Body of pancreas (tissue), 4 donors: ENCODE measurements at regions not wholly inside any gene's neighbourhood (a gene's known extent, or its start where the extent isn't known, plus 50 kb on each side); places are given as distances from the start of the nearest gene placed in this dataset.

ENCODE experiments used
- ATAC-seq: fragments of 150-250 bp; one replicate; pipeline ENCODE4 v1.9.1; 2016
- DNase-seq, 4 donors: peaks; one replicate each; pipeline ENCODE4 v3.0.0-alpha.2; 2019
- H3K27ac ChIP-seq, 4 donors: fragments of 200-600 bp; sonication (generic); 1 replicate in 3 of 4; 2 replicates in 1 of 4; pipeline versions ENCODE4 v1.5.1 to v1.6.1; 2016 to 2019; ENCODE audit warnings: mild to moderate bottlenecking in 1 of 4, mixed read lengths in 1 of 4, moderate library complexity in 1 of 4
- H3K27me3 ChIP-seq, 2 donors: fragments of 200-600 bp; sonication (generic); one replicate each; pipeline ENCODE4 v1.6.0; 2016; ENCODE audit warnings: mild to moderate bottlenecking in 1 of 2
- H3K36me3 ChIP-seq, 2 donors: fragments of 200-600 bp; sonication (generic); replicated peaks in 1 of 2; 2 replicates each; pipeline ENCODE4 v1.5.1; 2016; ENCODE audit warnings: low read depth in 2 of 2; ENCODE audit not compliant: insufficient read depth in 1 of 2
- H3K4me1 ChIP-seq: fragments of 200-600 bp; sonication (generic); one replicate; pipeline ENCODE4 v1.6.0; 2016
- H3K4me3 ChIP-seq, 2 donors: fragments of 200-600 bp; sonication (generic); 1 replicate in 1 of 2; 2 replicates in 1 of 2; pipeline ENCODE4 v1.5.1; 2016 to 2019
- H3K9me3 ChIP-seq, 3 donors: fragments of 200-600 bp; sonication (generic); 1 replicate in 2 of 3; 2 replicates in 1 of 3; pipeline ENCODE4 v1.5.1; 2016
- POLR2A ChIP-seq, 3 donors: fragments of 450-650 bp; IDR thresholded peaks; one replicate each; pipeline ENCODE4 v1.6.1; 2016; ENCODE audit warnings: antibody characterized with exemption in 3 of 3, mild to moderate bottlenecking in 2 of 3
- WGBS, 2 donors: methylation state at CpG; one replicate each; pipeline ENCODE4 v1.1.5; 2017; 5-methylcytosine and 5-hydroxymethylcytosine counted together
- intact Hi-C: fragments of 100-400 bp; cut with DNase I; formaldehyde crosslinking; loops from one replicate; pipeline ENCODE4 v1.15.1; 2023
- TF ChIP-seq, protein P1 (sequence below), 7 experiments: fragments of 450-650 bp in 4 of 7; fragments of 200-600 bp in 3 of 7; sonication (generic) in 3 of 7; IDR thresholded peaks; one replicate each; pipeline ENCODE4 v1.5.1; 2016 to 2019; ENCODE audit warnings: antibody characterized with exemption in 7 of 7

- 87 to 91% methylated on average over 12 of the region's 12 CpGs for WGBS, 2 donors
- no peak overlapping the region for H3K4me3 ChIP-seq
- intact Hi-C loops, result no loop called here
- H3K36me3 ChIP-seq, result no peaks in the 10 kb centered on the region
- TF ChIP-seq POLR2A (IDR thresholded peaks at IDR 0.05), result no peak
- TF ChIP-seq, protein P1, sequence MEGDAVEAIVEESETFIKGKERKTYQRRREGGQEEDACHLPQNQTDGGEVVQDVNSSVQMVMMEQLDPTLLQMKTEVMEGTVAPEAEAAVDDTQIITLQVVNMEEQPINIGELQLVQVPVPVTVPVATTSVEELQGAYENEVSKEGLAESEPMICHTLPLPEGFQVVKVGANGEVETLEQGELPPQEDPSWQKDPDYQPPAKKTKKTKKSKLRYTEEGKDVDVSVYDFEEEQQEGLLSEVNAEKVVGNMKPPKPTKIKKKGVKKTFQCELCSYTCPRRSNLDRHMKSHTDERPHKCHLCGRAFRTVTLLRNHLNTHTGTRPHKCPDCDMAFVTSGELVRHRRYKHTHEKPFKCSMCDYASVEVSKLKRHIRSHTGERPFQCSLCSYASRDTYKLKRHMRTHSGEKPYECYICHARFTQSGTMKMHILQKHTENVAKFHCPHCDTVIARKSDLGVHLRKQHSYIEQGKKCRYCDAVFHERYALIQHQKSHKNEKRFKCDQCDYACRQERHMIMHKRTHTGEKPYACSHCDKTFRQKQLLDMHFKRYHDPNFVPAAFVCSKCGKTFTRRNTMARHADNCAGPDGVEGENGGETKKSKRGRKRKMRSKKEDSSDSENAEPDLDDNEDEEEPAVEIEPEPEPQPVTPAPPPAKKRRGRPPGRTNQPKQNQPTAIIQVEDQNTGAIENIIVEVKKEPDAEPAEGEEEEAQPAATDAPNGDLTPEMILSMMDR (IDR thresholded peaks at IDR 0.05), result no peak
- H3K27me3 ChIP-seq, result no peaks in the 10 kb centered on the region
- ATAC-seq (no peak), DNase-seq (no peak)
- no peak overlapping the region for H3K27ac ChIP-seq
- H3K9me3 ChIP-seq, result no peaks in the 10 kb centered on the region
- no peaks in the 10 kb centered on the region for H3K4me1 ChIP-seq
Measured at GRCh38 chr14:85233756-85234155, 296.2 kb upstream of the FLRT2 start.

DNA sequence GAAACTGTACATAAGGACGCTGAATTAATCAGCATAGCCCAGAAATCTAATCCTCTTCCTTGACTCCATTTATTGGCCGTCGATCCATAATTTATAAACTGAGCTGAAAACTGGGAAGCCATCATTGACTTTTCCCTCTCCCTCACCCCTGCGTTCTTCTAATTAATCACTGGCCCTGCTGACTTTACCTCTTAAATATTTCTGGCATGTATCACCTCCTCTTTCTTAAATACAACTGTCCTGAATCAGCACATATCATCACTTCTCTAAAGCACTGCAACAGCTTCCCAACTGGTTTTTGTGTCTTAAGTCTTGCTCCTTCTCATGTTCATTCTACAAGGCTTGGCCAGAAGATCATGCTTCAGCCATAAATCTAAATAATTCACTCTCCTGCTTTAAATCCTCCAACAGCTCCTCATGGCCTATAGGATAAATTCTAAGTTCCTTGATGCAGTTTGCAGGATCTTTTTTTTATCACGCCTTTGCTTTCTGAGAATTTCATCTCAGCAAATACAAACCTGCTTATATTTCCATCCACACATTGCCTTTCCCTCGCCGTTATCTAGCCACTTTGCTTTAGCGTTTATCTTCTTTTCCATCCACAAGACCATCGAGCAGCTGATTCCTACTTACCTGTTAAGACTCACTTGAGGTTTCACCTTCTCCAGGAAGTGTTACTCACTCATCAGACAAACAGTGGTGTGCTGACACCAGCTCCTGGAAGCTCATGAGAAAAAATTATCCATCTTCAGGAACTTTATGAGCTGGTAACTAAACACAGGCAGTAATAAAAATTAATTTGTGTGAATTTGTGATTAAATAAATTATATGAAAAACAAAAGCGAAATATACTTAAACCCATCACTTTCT, 295.6 kb upstream of the FLRT2 start:
- Histone ChIP-seq H3K9me3 (no peaks in the 10 kb centered on the region), H3K27ac (no peak overlapping the region), H3K4me1 (no peaks in the 10 kb centered on the region), H3K27me3 (no peaks in the 10 kb centered on the region), H3K36me3 (no peaks in the 10 kb centered on the region), H3K4me3 (no peak overlapping the region)
- DNase-seq (no peak), ATAC-seq (no peak)
- no peak for TF ChIP-seq POLR2A (IDR thresholded peaks at IDR 0.05)
- TF ChIP-seq, protein P1 (IDR thresholded peaks at IDR 0.05), result no peak
- 86 to 87% methylated on average over 10 of the region's 10 CpGs for WGBS, 2 donors
- intact Hi-C loops, result no loop called here

- DNase-seq, result no peak
- intact Hi-C loops, result no loop called here
- Histone ChIP-seq H3K27me3 (no peaks in the 10 kb centered on the region), H3K9me3 (no peaks in the 10 kb centered on the region), H3K4me1 (no peaks in the 10 kb centered on the region), H3K36me3 (no peaks in the 10 kb centered on the region), H3K27ac (peak overlapping the region in 1 of 4 donors; percentile 31), H3K4me3 (no peak overlapping the region)
- 14 to 20% methylated on average over 3 of the region's 3 CpGs for WGBS, 2 donors
- ATAC-seq, result peak; percentile 30
- TF ChIP-seq POLR2A (IDR thresholded peaks at IDR 0.05), result no peak
- TF ChIP-seq, protein P1 (IDR thresholded peaks at IDR 0.05), result no peak
Measured at GRCh38 chr14:85235868-85236267, 294.1 kb upstream of the FLRT2 start.

DNA sequence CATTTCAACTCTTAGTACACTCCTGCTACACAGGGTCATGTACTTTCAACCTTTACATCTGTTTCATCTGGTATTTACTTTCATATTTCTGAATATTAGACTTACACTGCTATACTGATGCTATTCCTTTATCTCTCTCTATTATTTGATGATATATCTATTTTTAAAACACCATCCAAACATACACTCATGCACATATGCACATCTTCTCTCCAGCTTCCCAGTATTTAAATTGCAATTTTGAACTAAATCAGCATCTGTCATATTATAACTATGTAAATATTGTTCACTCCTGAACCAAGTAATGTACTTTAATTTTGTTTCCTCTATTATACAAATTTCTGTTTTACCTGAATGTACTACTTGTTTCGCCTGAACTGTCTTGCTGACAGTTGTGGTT, 293.6 kb upstream of the FLRT2 start:
- no peaks in the 10 kb centered on the region for H3K27me3 ChIP-seq
- H3K4me3 ChIP-seq, result no peak overlapping the region
- H3K9me3 ChIP-seq, result no peaks in the 10 kb centered on the region
- 80 to 88% methylated on average over 1 of the region's 1 CpG for WGBS, 2 donors
- intact Hi-C loops, result no loop called here
- peaks cover under 1% of the 10 kb centered on the region for H3K4me1 ChIP-seq
- ATAC-seq (no peak), DNase-seq (no peak)
- peak overlapping the region in 1 of 4 donors; percentile 31 for H3K27ac ChIP-seq
- no peaks in the 10 kb centered on the region for H3K36me3 ChIP-seq
- TF ChIP-seq, protein P1 (IDR thresholded peaks at IDR 0.05), result no peak
- no peak for TF ChIP-seq POLR2A (IDR thresholded peaks at IDR 0.05)

GRCh38 chr14:85239791-85240190, 290.2 kb upstream of the FLRT2 start:
- Histone ChIP-seq H3K36me3 (no peaks in the 10 kb centered on the region), H3K27me3 (no peaks in the 10 kb centered on the region), H3K27ac (no peak overlapping the region), H3K4me3 (no peak overlapping the region), H3K4me1 (peaks cover 9% of the 10 kb centered on the region), H3K9me3 (no peaks in the 10 kb centered on the region)
- intact Hi-C loops, result no loop called here
- no peak for TF ChIP-seq POLR2A (IDR thresholded peaks at IDR 0.05)
- TF ChIP-seq, protein P1 (IDR thresholded peaks at IDR 0.05), result no peak
- no peak for DNase-seq
- WGBS, 2 donors, result 47 to 48% methylated on average over 1 of the region's 1 CpG
- no peak for ATAC-seq
